ENCODE measurements at regions not wholly inside any gene's neighbourhood (a gene's known extent, or its start where the extent isn't known, plus 50 kb on each side); places are given as distances from the start of the nearest gene placed in this dataset.
"Not testable (repeated sequence)": the region's sequence is repeated elsewhere in the genome, so short reads cannot be mapped to it uniquely, and the experiment has no call there.

- no peak for TF ChIP-seq CTCF (IDR thresholded peaks at IDR 0.05; ENCODE audit: partially characterized antibody, unreplicated experiment)
- Mint-ChIP-seq H3K4me1 (ENCODE audit: low read depth, unreplicated experiment) (no peaks in the 10 kb centered on the region), H3K9me3 (ENCODE audit: unreplicated experiment) (no peaks in the 10 kb centered on the region), H3K27ac (ENCODE audit: unreplicated experiment) (no peak overlapping the region), H3K27me3 (ENCODE audit: unreplicated experiment) (no peaks in the 10 kb centered on the region), H3K36me3 (ENCODE audit: unreplicated experiment) (no peaks in the 10 kb centered on the region), H3K4me3 (ENCODE audit: unreplicated experiment) (no peak overlapping the region)
- no peak for DNase-seq
These were observed 188.7 kb upstream of the MINDY3 start for GRCh38 chr10:16049050-16049449.

DNA sequence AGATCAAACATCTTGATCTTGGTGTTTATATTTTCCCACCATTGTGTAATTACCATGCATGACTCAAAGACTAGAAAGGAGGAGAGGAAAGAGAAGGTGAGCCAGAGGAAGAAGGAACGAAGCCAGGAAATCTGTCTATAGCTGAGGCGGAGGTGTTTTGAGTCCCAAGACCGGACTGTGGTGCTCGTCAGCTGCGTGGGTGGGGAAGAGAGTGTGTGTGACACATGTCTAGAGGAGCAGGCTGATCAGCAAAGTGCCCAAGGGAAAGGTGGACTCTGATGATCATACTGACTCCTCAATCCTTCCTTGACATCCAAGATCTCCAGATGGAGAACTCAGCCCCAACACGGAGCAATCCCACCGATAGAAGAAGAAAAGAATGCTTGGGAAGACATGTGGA is 189.5 kb upstream of the MINDY3 start:
- Mint-ChIP-seq H3K36me3 (ENCODE audit: unreplicated experiment) (no peaks in the 10 kb centered on the region), H3K4me3 (ENCODE audit: unreplicated experiment) (no peak overlapping the region), H3K9me3 (ENCODE audit: unreplicated experiment) (no peaks in the 10 kb centered on the region), H3K27ac (ENCODE audit: unreplicated experiment) (no peak overlapping the region), H3K27me3 (ENCODE audit: unreplicated experiment) (no peaks in the 10 kb centered on the region), H3K4me1 (ENCODE audit: low read depth, unreplicated experiment) (no peaks in the 10 kb centered on the region)
- no peak for TF ChIP-seq CTCF (IDR thresholded peaks at IDR 0.05; ENCODE audit: partially characterized antibody, unreplicated experiment)
- no peak for DNase-seq

GRCh38 chr10:16063350-16063749 is 203.0 kb upstream of the MINDY3 start:
- DNase-seq, result no peak
- Mint-ChIP-seq H3K36me3 (ENCODE audit: unreplicated experiment) (no peaks in the 10 kb centered on the region), H3K27me3 (ENCODE audit: unreplicated experiment) (no peaks in the 10 kb centered on the region), H3K9me3 (ENCODE audit: unreplicated experiment) (peaks cover 2% of the 10 kb centered on the region), H3K4me3 (ENCODE audit: unreplicated experiment) (no peak overlapping the region), H3K27ac (ENCODE audit: unreplicated experiment) (no peak overlapping the region), H3K4me1 (ENCODE audit: low read depth, unreplicated experiment) (no peaks in the 10 kb centered on the region)
- no peak for TF ChIP-seq CTCF (IDR thresholded peaks at IDR 0.05; ENCODE audit: partially characterized antibody, unreplicated experiment)

- not testable (repeated sequence) for H3K36me3 Mint-ChIP-seq (ENCODE audit: unreplicated experiment); H3K4me1 Mint-ChIP-seq (ENCODE audit: low read depth, unreplicated experiment)
These were observed 223.2 kb upstream of the MINDY3 start for GRCh38 chr10:16083551-16083950.

DNA sequence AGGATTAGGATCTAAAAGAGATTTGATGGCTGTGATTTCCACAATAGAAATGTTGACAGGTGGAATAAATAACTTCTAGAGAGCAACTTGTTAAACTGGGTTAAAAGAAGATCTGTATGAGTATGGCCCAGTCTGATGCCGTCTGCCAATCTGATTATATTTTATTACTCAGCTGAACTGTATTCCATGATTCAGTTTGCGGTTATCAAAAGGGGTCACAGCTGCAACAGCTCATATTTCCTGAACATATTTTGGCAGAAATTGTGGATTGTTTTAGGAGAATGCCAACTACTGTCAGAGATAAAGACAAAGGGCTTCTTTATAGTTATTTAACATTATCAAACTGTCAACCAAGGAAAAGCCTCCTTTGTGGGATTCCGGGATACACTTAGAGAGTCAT is 244.8 kb upstream of the MINDY3 start:
- TF ChIP-seq CTCF (IDR thresholded peaks at IDR 0.05; ENCODE audit: partially characterized antibody, unreplicated experiment), result no peak
- H3K4me1 Mint-ChIP-seq (ENCODE audit: low read depth, unreplicated experiment), result no peaks in the 10 kb centered on the region
- no peaks in the 10 kb centered on the region for H3K36me3 Mint-ChIP-seq (ENCODE audit: unreplicated experiment)
- DNase-seq, result no peak
- no peaks in the 10 kb centered on the region for H3K9me3 Mint-ChIP-seq (ENCODE audit: unreplicated experiment)
- H3K27me3 Mint-ChIP-seq (ENCODE audit: unreplicated experiment), result no peaks in the 10 kb centered on the region
- H3K4me3 Mint-ChIP-seq (ENCODE audit: unreplicated experiment), result no peak overlapping the region
- H3K27ac Mint-ChIP-seq (ENCODE audit: unreplicated experiment), result no peak overlapping the region

More at GRCh38 chr10:16083551-16083950, 223.2 kb upstream of the MINDY3 start:
- H3K9me3 Mint-ChIP-seq (ENCODE audit: unreplicated experiment); DNase-seq; H3K4me3 Mint-ChIP-seq (ENCODE audit: unreplicated experiment); H3K27ac Mint-ChIP-seq (ENCODE audit: unreplicated experiment); H3K27me3 Mint-ChIP-seq (ENCODE audit: unreplicated experiment): not testable (repeated sequence)

Data from glutamatergic neuron (in vitro differentiated cells).